NCI-H774 (cell line): ENCODE measurements at regions not wholly inside any gene's neighbourhood (a gene's known extent, or its start where the extent isn't known, plus 50 kb on each side); places are given as distances from the start of the nearest gene placed in this dataset.
"Not testable (repeated sequence)": the region's sequence is repeated elsewhere in the genome, so short reads cannot be mapped to it uniquely, and the experiment has no call there.

Experiments
- DNase-seq: peaks from one replicate; lab custom pipeline; 2025; lab: John Stamatoyannopoulos, UW

- DNase-seq, result peak; percentile 31
Observed at GRCh38 chr5:52015760-52016159, 632.5 kb downstream of the ISL1 start.

DNA sequence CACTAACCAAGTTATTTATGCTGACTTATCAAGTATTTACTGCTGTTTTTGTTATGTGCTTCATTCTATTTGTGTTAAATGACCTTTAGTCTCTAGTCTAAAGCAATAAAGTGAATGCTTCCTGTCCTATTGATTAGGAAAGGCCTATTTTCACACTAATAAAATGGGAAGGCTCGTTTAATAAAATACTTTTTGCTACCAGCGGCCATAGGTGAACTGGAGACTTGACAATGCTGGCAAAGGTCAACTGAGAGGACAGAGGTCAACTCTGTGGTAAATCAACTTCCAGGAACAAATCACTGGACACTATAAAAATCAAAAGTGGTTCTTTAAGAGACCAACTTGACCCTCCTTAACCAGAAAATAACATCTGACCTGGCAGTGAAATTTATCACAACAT is 634.3 kb downstream of the ISL1 start:
- DNase-seq, result no peak

DNA sequence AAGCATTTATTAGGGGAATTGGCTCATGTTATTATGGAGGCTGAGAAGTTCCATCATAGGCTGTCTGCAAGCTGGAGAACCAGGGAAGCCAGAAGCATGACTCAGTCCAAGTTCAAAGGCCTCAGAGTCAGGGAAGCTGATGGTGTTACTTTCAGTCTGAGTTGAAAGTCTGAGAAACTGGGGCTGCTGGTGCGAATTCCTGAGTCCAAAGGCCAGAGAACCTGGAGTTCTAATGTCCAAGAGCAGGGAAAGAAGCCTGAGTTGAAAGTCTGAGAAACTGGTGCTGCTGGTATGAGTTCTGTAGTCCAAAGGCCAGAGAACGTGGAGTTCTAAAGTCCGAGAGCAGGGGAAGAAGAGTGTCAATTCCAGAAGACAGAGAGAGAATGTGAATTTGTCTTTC is 641.1 kb downstream of the ISL1 start:
- no peak for DNase-seq

DNA sequence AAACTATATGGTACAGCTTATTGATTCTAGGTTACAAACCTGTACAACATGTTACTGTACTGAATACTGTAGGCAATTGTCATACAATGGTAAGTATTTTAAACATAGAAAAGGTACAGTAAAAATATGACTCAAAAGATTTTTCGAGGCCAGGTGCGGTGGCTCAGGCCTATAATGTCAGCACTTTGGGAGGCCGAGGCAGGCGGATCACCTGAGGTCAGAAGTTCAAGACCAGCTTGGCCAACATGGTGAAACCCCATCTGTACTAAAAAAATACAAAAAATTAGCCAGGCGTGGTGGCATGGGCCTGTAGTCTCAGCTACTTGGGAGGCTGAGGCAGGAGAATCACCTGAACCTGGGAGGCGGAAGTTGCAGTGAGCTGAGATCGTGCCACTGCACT is 646.6 kb downstream of the ISL1 start:
- not testable (repeated sequence) for DNase-seq

GRCh38 chr5:52041842-52042241 is 658.6 kb downstream of the ISL1 start:
- DNase-seq, result no peak

GRCh38 chr5:52043137-52043536 is 659.9 kb downstream of the ISL1 start:
- DNase-seq, result no peak

- DNase-seq, result peak; percentile 96
Observed at GRCh38 chr5:52043543-52043942, 660.3 kb downstream of the ISL1 start.

GRCh38 chr5:52051759-52052158 is 668.5 kb downstream of the ISL1 start:
- no peak for DNase-seq

DNA sequence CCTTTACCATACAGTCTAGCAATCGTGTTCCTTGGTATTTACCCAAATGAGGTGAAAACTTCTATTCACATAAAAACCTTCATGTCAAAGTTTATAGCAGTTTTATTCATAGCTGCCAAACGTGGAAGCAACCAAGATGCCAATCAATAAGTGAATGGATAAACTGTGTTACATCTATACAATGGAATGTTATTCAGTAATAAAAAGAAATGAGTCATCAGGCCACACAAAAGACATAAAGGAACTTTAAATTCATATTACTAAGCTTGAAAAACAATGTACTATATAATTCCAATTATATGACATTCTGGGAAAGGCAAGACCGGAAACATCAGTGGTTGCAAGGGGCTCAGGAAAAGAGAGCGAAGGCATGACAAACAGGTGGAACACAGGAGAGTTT is 679.9 kb downstream of the ISL1 start:
- no peak for DNase-seq

GRCh38 chr5:52065182-52065581 is 681.9 kb downstream of the ISL1 start:
- DNase-seq, result no peak

- no peak for DNase-seq
Observed at GRCh38 chr5:52069997-52070396, 686.7 kb downstream of the ISL1 start.

DNA sequence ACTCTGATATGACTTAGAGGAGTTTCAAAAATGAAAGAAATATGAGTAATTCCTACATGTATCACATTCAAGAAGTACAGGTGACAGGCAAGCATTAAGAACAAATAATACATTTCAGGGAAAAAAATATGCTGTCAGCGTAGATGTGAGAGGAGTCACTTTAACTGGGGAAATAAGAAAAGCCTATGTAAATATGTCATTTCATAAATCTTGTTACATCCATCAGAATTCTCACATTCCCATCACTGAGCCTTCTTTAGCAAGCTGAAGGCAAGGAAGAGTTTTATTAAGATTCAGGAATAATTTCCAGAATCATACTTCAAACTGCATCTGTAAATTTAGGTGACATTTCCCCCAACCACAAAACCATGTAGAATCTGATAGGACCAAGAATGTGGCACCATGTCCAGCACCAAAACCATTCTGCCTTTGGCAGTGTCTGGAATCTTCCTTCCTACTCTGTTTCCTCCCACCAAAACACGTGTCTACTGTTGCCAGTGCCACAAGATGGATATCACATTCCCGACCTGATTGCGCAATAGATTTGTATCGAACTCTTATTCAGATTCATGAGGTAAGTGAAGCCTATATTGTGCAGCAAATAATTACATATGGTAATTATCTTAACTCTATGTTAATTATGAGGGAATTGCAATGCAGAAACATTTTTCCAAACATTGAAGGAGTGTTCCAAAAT is 690.9 kb downstream of the ISL1 start:
- no peak for DNase-seq

DNA sequence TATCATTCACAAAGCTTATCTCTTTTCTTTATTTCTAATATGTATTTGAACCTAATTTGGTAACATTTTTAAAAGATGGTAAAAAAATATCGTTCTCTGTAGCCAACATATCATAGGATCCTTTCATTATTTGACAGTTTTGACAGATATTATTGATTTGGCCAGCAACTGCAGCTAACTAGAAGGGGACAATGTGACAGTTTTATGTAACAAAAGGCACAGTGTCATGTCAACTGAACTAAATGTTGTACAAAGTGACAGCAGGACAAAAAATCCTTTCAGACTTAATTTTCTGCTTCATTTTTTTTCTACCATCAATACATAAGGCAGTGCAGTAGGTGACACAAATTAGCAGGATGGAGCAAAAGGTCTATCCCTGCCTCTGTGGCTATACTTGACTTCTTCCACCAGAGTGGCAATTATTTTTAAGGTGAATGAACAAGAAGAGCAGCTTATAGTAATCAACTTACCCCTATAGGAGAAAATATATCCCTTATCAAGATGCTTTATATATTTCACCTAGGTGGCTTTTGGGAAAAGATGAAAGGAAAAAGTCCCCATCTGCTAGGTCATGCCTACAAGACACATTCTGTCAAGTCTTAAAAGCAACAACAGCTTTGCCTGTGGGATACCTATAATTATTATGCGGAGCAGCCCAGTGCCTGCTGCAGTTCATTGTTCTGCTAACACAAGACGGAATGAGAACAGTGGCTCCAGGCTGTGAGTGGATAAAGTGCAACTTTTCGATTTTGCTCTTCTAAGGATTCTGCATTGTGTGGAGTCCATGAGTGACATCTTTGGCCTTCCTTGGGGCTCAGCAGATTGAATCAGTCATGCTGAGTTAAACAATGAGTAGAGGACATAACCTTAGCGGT is 694.9 kb downstream of the ISL1 start:
- DNase-seq, result no peak

- DNase-seq, result not testable (repeated sequence)
Observed at GRCh38 chr5:52102311-52102710, 685.4 kb upstream of the ITGA1 start.

DNA sequence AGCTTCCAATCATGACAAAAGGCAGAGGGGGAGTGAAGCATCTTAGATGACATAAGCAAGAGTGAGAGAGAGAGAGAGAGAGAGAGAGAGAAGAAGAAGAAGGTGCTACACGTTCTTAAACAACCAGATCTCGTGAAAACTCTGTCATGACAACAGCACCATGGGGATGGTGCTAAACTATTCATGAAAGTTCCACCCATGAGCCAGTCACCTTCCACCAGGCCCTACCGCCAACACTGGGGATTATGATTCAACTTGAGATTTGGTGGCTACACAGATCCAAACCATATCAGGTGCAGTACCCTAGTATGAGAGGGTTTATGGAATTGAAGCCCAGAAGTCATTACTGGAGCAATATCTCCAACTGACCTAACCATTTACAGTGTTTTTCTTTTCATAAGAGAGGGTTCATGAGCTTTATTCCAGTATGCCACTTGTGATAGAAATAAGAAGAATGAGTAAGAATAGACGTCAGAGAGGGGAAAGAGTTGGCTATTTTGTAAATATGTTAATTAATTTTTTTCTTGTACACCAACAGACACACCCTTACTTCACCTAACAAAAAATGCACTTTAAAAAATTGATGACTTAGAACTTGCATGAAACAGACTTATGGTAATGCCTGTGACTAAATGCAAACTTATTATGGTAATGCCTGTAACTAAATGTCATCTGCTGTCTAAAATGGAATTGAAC is 680.4 kb upstream of the ITGA1 start:
- DNase-seq, result no peak

GRCh38 chr5:52119768-52120167 is 667.9 kb upstream of the ITGA1 start:
- no peak for DNase-seq

DNA sequence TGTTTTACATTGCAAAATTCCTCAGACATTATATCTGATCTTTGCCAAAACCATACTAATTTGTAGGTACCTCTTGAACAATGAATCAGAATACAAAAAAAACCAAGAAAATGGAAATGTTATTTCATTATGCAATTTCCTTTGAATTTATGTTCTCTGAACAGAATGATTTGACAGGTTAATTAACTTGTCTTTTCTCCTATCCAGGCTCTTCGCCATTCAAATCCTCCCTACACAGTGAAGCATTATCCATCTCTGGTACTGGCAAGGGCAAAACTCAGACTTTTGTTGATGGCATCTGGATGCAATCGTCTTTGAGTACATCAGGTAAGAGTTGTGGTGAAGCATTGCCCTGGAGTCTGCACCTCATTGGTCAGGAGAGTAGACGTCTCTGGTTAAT is 655.7 kb upstream of the ITGA1 start:
- DNase-seq, result no peak

DNA sequence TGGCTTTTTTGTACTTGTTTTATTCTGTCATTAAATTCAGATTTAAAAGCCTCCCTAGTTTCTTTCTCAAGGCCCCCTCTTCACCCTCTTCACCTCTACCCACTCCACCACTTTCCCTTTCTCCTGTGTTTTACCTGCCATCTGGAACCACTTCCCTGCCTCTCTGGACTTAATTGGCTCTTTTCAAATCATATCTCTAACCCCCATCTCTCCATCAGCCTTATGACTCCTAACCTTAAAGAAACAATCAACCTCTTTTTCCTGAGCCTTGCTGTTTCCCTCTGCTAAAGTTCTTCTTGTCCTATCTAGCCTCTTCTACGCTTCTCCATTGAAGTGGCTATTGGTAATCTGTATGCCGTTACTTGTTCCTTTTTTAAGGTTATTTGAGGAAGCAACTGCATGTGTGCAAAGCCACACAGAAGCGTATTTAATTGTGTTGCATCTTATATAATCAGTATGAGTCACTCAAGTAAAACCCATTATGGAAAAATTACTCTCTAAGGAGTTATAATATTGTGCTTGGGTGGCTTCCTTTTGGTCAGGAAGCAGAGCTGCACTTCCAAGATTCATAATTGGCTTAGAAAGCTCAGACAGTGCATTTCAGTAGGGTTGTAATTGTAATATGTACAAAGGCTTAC is 653.6 kb upstream of the ITGA1 start:
- DNase-seq, result peak; percentile 36

GRCh38 chr5:52139888-52140615 is 647.7 kb upstream of the ITGA1 start:
- peak; percentile 65 for DNase-seq

GRCh38 chr5:52148679-52149078 is 639.0 kb upstream of the ITGA1 start:
- DNase-seq, result peak; percentile 58

DNA sequence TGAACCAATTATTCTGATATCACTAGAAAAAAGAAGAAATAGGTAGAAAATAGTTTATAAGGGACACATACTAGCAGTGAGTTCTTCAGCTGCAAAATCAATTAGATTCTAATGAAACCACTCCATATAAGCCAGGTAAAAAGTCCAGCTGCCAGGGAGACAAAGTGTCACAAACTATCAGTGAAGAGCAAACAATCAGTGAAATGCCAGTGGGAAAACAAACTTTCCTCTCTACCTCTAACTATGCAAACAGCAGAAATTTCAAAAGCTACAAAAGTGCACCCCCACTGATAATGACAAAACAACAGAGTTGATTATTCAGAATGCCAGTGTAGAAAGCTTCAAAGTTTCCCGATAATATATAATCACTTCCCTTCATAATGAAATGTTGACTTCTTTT is 637.2 kb upstream of the ITGA1 start:
- peak; percentile 74 for DNase-seq

- DNase-seq, result not testable (repeated sequence)
Observed at GRCh38 chr5:52156809-52157208, 630.9 kb upstream of the ITGA1 start.
